IPS-11a (cell line): ENCODE measurements at regions not wholly inside any gene's neighbourhood (a gene's known extent, or its start where the extent isn't known, plus 50 kb on each side); places are given as distances from the start of the nearest gene placed in this dataset.

Experiments used
- H3K4me3 ChIP-seq: one replicate; pipeline ENCODE4 v1.5.1; 2013; ENCODE audit warnings: low read depth, low read length, control low read depth

- no peak overlapping the region for H3K4me3 ChIP-seq
These were observed 479.7 kb upstream of the ID2 start for GRCh38 chr2:8202132-8202531.

- no peak overlapping the region for H3K4me3 ChIP-seq
These were observed 478.5 kb upstream of the ID2 start for GRCh38 chr2:8203364-8203763.

- no peak overlapping the region for H3K4me3 ChIP-seq
These were observed 477.1 kb upstream of the ID2 start for GRCh38 chr2:8204711-8205110.

GRCh38 chr2:8209494-8209893 is 472.4 kb upstream of the ID2 start:
- no peak overlapping the region for H3K4me3 ChIP-seq

GRCh38 chr2:8211384-8211783 is 470.5 kb upstream of the ID2 start:
- H3K4me3 ChIP-seq, result no peak overlapping the region

- no peak overlapping the region for H3K4me3 ChIP-seq
These were observed 469.6 kb upstream of the ID2 start for GRCh38 chr2:8212239-8212638.

GRCh38 chr2:8214036-8214615 is 467.7 kb upstream of the ID2 start:
- no peak overlapping the region for H3K4me3 ChIP-seq

GRCh38 chr2:8215159-8215863 is 466.5 kb upstream of the ID2 start:
- no peak overlapping the region for H3K4me3 ChIP-seq

- H3K4me3 ChIP-seq, result no peak overlapping the region
These were observed 465.9 kb upstream of the ID2 start for GRCh38 chr2:8215982-8216381.

- H3K4me3 ChIP-seq, result no peak overlapping the region
These were observed 465.5 kb upstream of the ID2 start for GRCh38 chr2:8216397-8216796.

- H3K4me3 ChIP-seq, result no peak overlapping the region
These were observed 464.3 kb upstream of the ID2 start for GRCh38 chr2:8217468-8218030.

GRCh38 chr2:8219096-8219495 is 462.8 kb upstream of the ID2 start:
- no peak overlapping the region for H3K4me3 ChIP-seq

GRCh38 chr2:8219631-8220355 is 462.1 kb upstream of the ID2 start:
- H3K4me3 ChIP-seq, result no peak overlapping the region

GRCh38 chr2:8222979-8223694 is 458.7 kb upstream of the ID2 start:
- H3K4me3 ChIP-seq, result no peak overlapping the region

GRCh38 chr2:8223695-8224346 is 458.0 kb upstream of the ID2 start:
- no peak overlapping the region for H3K4me3 ChIP-seq

- H3K4me3 ChIP-seq, result no peak overlapping the region
These were observed 457.3 kb upstream of the ID2 start for GRCh38 chr2:8224347-8225190.

- H3K4me3 ChIP-seq, result no peak overlapping the region
These were observed 456.6 kb upstream of the ID2 start for GRCh38 chr2:8225266-8225665.

- no peak overlapping the region for H3K4me3 ChIP-seq
These were observed 456.1 kb upstream of the ID2 start for GRCh38 chr2:8225798-8226197.

- H3K4me3 ChIP-seq, result no peak overlapping the region
These were observed 452.3 kb upstream of the ID2 start for GRCh38 chr2:8229546-8229986.

- no peak overlapping the region for H3K4me3 ChIP-seq
These were observed 451.4 kb upstream of the ID2 start for GRCh38 chr2:8230466-8230865.
